Thoracic aorta (tissue), 2 donors: ENCODE measurements at regions not wholly inside any gene's neighbourhood (a gene's known extent, or its start where the extent isn't known, plus 50 kb on each side); places are given as distances from the start of the nearest gene placed in this dataset.
"Not testable (repeated sequence)": the region's sequence is repeated elsewhere in the genome, so short reads cannot be mapped to it uniquely, and the experiment has no call there.

Source experiments
- ATAC-seq: fragments of 150-250 bp; one replicate; pipeline ENCODE4 v1.8.0; 2017; ENCODE audit warnings: low read depth; ENCODE audit not compliant: insufficient number of reproducible peaks, low FRiP score
- DNase-seq: peaks from one replicate; pipeline ENCODE4 v3.0.0-alpha.2; 2020; ENCODE audit warnings: low spot score
- H3K27ac ChIP-seq, 2 donors: fragments of 200-600 bp; sonication (generic); 1 replicate in 1 of 2; 2 replicates in 1 of 2; pipeline ENCODE4 v1.5.1; 2016; ENCODE audit warnings: mild to moderate bottlenecking in 2 of 2, moderate library complexity in 2 of 2
- H3K27me3 ChIP-seq: fragments of 200-600 bp; sonication (generic); replicated peaks from 2 replicates; pipeline ENCODE4 v1.6.0; 2016; ENCODE audit warnings: mild to moderate bottlenecking; ENCODE audit not compliant: insufficient read depth
- H3K36me3 ChIP-seq: fragments of 200-600 bp; sonication (generic); one replicate; pipeline ENCODE4 v1.5.1; 2016
- H3K4me1 ChIP-seq, 2 donors: fragments of 200-600 bp; sonication (generic); 1 replicate in 1 of 2; 2 replicates in 1 of 2; pipeline versions ENCODE4 v1.5.1 to v1.6.0; 2016; ENCODE audit warnings: low read depth in 2 of 2, mild to moderate bottlenecking in 1 of 2; ENCODE audit not compliant: control insufficient read depth in 1 of 2
- H3K4me3 ChIP-seq: fragments of 200-600 bp; sonication (generic); 2 replicates; pipeline ENCODE4 v1.5.1; 2016; ENCODE audit warnings: mild to moderate bottlenecking
- H3K9me3 ChIP-seq: fragments of 200-600 bp; sonication (generic); 2 replicates; pipeline ENCODE4 v1.5.1; 2016
- TF ChIP-seq, protein P1 (sequence below): fragments of 200-600 bp; sonication (generic); IDR thresholded peaks from one replicate; pipeline ENCODE4 v1.5.1; 2019; ENCODE audit warnings: antibody characterized with exemption

DNA sequence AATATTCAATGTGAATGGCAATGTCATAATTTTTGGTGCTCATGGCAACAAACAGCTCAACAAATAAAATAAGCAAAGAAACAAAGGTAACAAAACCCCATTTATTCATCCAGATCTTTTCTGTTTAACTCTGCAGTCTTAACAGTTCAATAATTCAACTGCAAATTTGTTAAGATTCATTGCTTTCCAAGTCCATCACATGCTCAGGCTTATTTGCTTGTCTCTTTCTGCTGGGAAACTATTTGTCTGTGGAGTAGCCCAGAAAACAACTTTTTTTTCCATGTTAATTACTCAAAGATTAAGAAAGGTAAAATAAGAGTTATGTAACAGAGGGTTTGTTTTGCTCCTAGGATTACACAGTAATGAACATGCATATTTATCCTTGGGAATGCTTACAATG, 92.6 kb upstream of the PNPT1 start:
- ATAC-seq (no peak), DNase-seq (no peak)
- Histone ChIP-seq H3K4me1 (no peaks in the 10 kb centered on the region), H3K27me3 (no peaks in the 10 kb centered on the region), H3K36me3 (no peaks in the 10 kb centered on the region), H3K9me3 (no peaks in the 10 kb centered on the region), H3K27ac (no peak overlapping the region), H3K4me3 (no peak overlapping the region)
- TF ChIP-seq, protein P1, sequence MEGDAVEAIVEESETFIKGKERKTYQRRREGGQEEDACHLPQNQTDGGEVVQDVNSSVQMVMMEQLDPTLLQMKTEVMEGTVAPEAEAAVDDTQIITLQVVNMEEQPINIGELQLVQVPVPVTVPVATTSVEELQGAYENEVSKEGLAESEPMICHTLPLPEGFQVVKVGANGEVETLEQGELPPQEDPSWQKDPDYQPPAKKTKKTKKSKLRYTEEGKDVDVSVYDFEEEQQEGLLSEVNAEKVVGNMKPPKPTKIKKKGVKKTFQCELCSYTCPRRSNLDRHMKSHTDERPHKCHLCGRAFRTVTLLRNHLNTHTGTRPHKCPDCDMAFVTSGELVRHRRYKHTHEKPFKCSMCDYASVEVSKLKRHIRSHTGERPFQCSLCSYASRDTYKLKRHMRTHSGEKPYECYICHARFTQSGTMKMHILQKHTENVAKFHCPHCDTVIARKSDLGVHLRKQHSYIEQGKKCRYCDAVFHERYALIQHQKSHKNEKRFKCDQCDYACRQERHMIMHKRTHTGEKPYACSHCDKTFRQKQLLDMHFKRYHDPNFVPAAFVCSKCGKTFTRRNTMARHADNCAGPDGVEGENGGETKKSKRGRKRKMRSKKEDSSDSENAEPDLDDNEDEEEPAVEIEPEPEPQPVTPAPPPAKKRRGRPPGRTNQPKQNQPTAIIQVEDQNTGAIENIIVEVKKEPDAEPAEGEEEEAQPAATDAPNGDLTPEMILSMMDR = no peak

DNA sequence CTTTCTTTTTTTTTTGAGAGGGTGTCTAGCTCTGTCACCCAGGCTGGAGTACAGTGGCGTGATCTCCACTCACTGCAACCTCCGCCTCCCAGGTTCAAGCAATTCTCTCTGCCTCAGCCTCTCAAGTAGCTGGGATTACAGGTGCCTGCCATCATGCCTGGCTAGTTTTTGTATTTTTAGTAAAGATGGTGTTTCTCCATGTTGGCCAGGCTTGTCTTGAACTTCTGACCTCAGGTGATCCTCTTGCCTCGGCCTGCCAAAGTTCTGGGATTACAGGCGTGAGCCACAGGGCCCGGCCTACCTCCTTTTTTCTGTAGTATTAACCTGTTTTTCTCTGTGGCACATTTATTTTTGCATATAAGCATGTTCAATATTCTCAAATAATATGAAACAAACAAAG, 90.1 kb upstream of the PNPT1 start:
- not testable (repeated sequence) for ATAC-seq, H3K36me3 ChIP-seq, H3K27ac ChIP-seq

DNA sequence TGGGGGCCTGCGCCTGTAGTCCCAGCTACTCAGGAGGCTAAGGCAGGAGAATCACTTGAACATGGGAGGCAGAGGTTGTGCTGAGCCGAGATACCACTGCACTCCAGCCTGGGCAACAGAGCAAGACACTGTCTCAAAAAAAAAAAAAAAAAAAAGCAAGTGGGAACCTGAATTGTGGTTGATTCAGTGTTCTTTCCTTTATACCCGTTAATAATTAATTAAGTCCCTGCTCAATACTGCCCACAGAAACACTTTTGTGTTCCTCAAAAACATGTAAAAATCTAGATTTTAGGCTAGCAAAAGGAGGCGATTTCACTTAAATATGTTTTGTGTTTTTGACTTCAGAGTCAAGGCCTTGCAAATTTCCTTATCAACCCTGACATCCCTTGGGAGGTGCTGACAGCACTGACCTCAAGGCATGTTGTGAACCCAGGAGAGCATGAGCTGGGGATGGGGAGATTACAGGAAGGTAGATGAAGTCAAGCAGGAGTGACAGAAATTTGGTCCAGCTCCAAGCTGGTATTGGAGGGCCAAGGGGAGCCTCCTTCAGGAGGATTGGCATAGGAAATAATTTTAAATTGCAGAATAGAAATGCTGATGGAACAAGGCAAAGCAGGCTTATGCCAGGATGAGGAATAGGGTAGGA, 89.0 kb upstream of the PNPT1 start:
- no peaks in the 10 kb centered on the region for H3K9me3 ChIP-seq
- no peaks in the 10 kb centered on the region for H3K27me3 ChIP-seq
- H3K36me3 ChIP-seq = no peaks in the 10 kb centered on the region
- ATAC-seq (no peak), DNase-seq (no peak)
- H3K27ac ChIP-seq = no peak overlapping the region
- TF ChIP-seq, protein P1 = no peak
- H3K4me1 ChIP-seq = no peaks in the 10 kb centered on the region
- H3K4me3 ChIP-seq = no peak overlapping the region

More for the DNA sequence above, 90.1 kb upstream of the PNPT1 start:
- H3K9me3 ChIP-seq, H3K4me1 ChIP-seq, H3K27me3 ChIP-seq, H3K4me3 ChIP-seq, DNase-seq: not testable (repeated sequence)

GRCh38 chr2:55781542-55781941, 87.9 kb upstream of the PNPT1 start:
- H3K27ac ChIP-seq = no peak overlapping the region
- no peak for ATAC-seq
- no peaks in the 10 kb centered on the region for H3K9me3 ChIP-seq
- no peaks in the 10 kb centered on the region for H3K4me1 ChIP-seq
- TF ChIP-seq, protein P1 = no peak
- H3K36me3 ChIP-seq = no peaks in the 10 kb centered on the region
- H3K27me3 ChIP-seq = no peaks in the 10 kb centered on the region
- H3K4me3 ChIP-seq = no peak overlapping the region
- DNase-seq = no peak

- H3K9me3 ChIP-seq = no peaks in the 10 kb centered on the region
- DNase-seq (no peak), ATAC-seq (no peak)
- no peak overlapping the region for H3K4me3 ChIP-seq
- H3K36me3 ChIP-seq = no peaks in the 10 kb centered on the region
- H3K27me3 ChIP-seq = no peaks in the 10 kb centered on the region
- no peak overlapping the region for H3K27ac ChIP-seq
- H3K4me1 ChIP-seq = no peaks in the 10 kb centered on the region
- TF ChIP-seq, protein P1 = no peak
These were observed 87.1 kb upstream of the PNPT1 start for GRCh38 chr2:55780697-55781096.
